HG03378 (cell line): ENCODE measurements at regions not wholly inside any gene's neighbourhood (a gene's known extent, or its start where the extent isn't known, plus 50 kb on each side); places are given as distances from the start of the nearest gene placed in this dataset.

ENCODE experiments used
- ATAC-seq: cut with Tn5 transposase; IDR thresholded peaks from one replicate; pipeline ENCODE4 v1.9.1; 2021; ENCODE audit warnings: mild to moderate bottlenecking, moderate library complexity; ENCODE audit not compliant: unreplicated experiment

DNA sequence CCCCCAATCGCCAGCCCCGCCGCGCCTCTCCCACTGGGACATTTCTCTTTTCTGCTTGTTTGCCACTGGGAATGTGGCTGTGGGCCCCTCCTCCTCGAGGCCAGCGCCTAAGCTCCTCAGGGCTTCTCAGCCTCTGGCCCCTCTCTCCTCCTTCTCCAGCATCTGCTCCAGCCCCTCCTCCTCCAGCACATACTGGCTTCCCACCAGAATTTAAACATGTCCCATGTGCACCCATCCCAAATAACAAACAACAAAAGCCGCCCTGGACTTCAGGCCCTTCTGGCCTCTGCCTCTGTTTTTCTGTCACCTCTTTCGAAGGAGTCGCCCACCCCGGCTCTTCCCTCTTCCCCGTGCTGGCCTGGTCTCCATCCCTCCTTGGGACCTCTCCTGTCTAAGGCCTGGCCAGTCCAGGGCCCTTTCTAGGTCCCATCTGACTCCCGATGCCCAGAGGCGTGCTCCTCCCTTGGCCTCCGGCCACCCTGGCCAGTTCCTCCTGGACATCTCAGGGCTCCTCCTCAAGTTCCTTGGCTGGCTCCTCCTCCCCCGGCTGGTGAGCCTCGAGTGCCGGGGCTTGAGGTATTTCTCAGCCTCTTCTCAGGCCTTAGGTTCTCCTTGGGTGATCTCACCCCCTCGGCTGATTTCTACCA, 94.6 kb upstream of the SLC6A6 start:
- no peak for ATAC-seq

DNA sequence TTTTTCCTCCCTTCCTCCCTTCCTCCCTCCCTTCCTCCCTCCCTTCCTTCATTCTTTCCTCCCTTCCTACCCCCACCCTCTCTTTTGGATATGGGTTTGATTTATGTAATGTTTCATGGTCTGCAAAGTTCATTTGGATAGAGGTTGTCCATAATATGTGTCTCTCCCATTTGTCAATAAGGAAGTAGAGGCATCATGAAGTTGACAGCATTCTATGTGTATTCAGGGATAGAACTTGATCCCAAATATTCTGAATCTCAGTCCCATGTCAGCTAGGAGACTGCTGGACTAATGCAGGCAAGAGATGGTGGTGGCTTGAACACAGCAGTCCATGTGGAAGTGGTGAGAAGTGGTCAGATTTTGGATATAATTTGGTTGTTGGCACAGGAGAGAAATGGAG, 90.7 kb upstream of the SLC6A6 start:
- no peak for ATAC-seq

DNA sequence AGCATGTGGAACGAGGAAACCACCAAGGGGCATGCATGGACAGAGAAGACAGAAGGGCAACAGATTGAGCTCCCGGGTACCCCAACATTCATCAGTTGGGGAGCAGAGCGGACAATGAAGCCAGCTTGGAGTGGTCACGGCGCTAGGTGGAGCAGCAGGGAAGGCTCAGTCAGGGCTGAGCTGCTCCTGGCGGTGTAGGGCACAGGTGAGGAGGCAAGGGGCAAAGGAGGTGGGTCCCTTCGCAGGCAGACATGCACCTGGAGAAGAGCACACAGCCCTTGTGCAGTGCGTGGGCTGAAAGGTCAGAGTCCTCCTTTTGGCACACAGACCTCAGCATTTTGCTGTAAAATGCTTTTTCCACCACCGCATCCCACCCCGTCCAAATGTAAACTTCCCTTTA, 90.0 kb upstream of the SLC6A6 start:
- ATAC-seq: no peak

DNA sequence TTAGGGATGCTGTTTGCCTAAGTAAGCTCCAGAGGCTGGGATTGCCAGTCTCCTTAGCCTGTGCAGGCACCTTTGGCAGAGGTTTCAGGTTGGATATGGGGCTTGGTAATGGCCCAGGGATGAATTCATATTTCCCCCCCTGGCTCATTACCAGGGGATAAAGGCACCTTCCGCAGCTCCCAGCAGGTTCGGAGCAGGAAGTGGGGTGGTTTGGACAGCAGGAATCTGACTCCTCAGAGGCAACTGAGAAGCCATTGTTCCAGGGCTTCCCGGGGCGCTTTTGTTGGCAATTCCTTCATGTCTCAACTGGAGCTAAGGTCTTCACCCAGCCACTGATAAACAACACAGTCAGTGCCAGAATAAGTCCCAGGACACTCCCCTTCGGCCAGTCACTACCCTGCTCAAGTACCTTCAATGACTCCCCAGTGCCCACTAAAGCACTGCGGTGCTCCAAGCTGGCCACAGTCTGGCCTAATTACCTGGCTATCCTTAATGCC, 85.3 kb upstream of the SLC6A6 start:
- no peak for ATAC-seq

DNA sequence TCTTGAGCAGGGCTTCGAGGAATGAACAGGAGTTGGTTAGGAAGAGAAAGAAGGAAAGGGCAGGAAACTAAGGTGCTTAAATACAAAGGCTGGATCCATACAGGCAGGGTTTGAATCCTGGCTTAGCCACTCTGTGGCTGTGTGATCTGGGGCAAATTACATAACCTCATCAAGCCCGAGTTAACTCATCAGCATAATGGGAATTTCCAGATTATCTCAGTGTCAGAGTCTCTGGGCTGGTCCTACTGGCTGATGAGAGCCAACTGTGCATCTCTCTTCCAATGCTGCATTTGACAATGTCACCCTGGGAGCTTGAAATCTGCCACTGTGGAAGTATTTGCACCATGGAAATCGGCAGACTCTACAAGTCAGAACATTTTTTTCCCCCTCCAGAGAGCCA, 83.8 kb upstream of the SLC6A6 start:
- no peak for ATAC-seq

DNA sequence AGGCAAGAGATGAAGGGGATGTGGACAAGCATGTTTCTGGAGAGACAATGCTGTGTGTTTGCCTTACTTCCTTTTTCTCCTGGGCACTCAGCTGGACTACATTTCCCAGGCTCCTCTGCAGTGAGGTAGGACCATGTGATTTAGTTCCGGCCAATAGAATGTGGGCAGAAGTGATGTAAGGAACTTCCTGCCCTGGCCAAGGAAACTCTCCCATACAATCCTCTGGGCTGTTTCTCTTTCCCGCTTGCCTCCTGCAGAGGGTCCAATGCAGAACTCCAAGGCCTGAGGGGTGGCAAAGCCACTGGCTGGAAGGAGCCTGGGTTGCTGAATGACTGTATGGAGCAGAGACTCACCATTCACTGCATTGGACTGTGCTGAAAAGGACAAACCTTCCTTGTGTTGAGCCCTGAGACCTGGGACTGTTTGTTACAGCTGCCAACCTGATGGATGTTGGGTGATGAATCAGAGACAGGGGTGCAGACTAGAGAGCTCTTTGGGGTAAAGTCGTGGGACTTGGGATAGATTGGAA, 82.7 kb upstream of the SLC6A6 start:
- peak; percentile 90 for ATAC-seq

DNA sequence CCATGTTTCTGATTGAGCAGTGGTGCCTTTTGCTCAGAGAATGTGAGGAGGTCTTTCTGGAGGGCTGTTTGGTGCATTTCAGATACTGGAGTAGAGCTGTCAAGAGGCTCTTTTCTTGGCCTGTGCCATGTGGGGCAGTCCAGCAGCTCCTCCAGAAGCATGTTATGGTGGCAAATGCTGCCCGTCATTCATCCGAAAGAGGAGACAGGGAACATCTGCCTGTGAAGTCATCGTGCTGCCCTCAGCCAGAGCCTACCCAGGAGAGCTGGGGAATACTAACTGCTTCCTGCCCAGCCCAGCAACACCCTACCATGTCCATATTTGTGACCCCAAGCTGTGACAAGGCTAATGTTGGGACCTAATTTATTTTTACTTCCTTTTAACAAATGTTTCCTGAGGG, 82.2 kb upstream of the SLC6A6 start:
- no peak for ATAC-seq

DNA sequence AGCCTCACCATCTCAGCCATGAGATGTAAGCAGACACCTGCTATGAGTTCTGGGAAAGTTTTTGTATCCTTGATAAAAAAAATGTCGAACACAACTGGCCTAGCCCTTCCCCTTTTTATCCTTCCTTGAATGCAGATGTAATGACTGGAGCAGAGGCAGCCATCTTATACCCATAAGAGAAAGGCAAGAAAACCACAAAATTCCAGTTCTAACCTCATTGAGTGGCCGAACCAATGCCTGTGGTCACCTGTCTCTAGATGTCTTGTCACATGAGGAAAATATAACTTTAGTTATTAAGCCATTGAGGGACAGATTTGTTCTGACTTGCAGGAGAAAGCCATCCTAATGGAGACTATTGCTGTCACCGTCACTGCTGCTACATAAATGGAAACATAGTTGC, 80.4 kb upstream of the SLC6A6 start:
- no peak for ATAC-seq

GRCh38 chr3:14322667-14323295, 79.6 kb upstream of the SLC6A6 start:
- no peak for ATAC-seq

GRCh38 chr3:14323401-14324223, 78.8 kb upstream of the SLC6A6 start:
- no peak for ATAC-seq

DNA sequence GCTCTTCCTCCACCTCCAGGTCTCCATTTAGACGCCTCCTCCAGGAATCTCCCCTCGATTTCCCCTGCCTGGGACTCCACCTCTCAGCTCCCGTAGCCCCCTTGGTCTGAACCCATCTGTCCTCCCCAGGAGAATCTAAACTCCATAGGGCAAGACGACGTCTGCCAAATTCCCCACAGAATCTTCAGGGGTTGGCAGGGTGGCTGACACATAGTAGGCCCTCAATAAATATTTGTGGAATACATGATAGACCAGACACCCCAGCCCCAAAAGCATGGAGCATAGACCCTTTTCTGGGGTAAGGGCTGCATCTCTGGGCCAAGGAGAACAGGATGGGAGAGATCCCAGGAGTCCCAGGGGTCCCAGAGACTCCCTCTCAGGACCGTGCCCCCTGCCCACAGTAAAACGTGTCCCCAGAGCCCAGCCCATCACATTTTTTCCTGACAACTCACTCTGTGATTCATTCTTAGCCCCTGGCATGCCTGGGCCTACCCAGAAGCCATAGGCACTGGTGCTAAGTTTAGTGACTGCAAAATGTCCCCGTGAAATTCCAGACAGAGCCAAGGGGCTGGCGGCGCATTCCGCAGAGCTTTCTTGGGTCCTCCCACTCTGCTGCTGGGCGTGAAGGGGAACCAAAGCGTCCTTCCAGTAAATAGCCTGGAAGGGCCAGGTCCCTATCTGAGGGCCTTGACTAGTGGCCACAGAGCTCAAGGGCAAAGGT, 78.0 kb upstream of the SLC6A6 start:
- no peak for ATAC-seq

DNA sequence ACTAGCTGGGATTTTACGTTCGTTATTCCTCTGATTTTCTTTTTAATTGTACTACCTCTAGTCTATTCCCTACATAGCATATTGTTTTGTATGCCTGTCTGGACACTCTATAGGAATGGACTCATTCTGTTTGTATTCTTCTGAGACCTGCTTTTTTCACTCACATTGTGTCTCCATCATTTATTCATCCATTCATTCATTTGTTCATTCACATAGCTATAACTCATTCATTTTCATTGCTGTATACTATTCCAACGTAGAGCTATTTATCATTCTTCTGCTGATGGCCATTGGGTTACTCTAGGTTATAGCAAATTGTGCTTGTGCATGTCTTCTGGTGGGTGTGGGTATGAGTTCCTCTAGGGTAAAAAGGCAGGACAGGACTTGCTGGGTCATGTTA, 74.0 kb upstream of the SLC6A6 start:
- ATAC-seq: no peak

GRCh38 chr3:14329116-14329830, 73.1 kb upstream of the SLC6A6 start:
- no peak for ATAC-seq

- no peak for ATAC-seq
These were observed 72.6 kb upstream of the SLC6A6 start for GRCh38 chr3:14329842-14330241.

GRCh38 chr3:14330508-14330907, 71.9 kb upstream of the SLC6A6 start:
- no peak for ATAC-seq

GRCh38 chr3:14331251-14331650, 71.2 kb upstream of the SLC6A6 start:
- no peak for ATAC-seq

DNA sequence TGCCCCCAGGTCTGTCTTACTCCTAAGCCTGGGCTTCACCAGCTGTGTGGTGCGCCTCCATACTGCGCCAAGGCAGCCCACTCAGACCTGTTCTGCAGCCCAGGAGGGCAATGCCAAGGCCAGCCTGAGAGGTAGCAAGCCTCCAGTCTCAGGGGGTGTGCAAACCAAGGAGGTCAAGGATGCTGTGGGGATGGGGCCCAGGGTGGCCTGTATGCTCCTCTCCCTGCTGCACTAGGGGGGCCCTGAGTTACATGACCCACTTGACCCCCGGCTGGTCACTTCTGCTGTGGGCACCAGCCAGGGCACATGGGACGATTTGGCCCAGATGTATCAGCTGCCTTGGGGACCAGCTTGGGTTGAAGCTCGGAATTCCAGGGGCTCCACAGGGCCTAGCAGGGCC, 70.0 kb upstream of the SLC6A6 start:
- ATAC-seq: no peak

- ATAC-seq: no peak
These were observed 69.2 kb upstream of the SLC6A6 start for GRCh38 chr3:14333215-14333614.

DNA sequence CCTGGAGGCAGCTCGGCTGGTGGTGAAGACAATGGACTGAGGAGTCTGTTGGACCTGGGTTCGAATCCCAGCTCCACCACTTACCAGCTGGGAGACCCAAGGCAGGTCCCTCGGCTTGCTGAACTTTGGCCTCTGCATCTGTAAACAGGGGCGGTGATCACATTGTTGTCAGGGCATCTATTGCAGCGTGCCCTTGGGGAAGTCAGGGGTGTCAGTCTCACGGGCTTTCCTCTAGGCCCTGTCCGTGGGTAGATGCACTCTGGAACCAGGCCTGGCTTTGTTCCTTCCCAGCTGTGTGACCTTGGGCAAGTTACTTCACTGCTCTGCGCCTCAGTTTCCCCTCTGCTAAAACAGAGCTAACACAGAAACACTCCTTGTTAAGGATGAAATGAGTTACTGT, 68.8 kb upstream of the SLC6A6 start:
- no peak for ATAC-seq

- no peak for ATAC-seq
These were observed 68.3 kb upstream of the SLC6A6 start for GRCh38 chr3:14334136-14334535.
